ENCODE measurements at regions not wholly inside any gene's neighbourhood (a gene's known extent, or its start where the extent isn't known, plus 50 kb on each side); places are given as distances from the start of the nearest gene placed in this dataset.

DNA sequence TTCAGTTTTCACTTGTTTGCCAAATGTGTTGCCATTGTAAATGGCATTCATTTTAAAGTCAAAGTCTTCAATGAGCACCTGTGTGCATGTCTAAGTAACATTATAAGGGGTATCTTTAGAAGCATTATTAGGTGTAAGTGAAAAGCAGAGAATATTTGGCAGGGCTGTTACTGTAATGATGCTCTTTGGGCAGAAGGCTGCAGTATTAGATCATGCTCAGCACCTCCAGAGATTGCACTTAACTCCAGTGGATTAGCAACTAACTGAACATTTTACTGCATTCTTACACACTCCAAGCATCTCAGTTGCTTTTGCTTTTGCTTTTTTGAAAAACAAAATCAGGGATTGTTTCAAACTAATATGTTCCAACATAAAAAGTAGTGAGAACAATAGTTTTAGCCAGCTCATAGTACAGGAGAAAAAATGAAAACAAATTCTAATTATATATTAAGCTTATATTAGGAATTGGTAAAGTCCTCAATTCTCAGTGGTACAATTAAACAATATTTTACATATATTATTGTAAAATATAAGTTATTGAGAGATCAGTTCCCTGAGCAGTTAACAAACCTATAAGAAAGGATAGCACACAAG lies 1740.9 kb upstream of the CDH9 start:
- no peak for DNase-seq (ENCODE audit: low spot score)

GRCh38 chr5:28770307-28770706 lies 1731.9 kb upstream of the CDH9 start:
- no peak for DNase-seq (ENCODE audit: low spot score)

GRCh38 chr5:28766565-28767158 lies 1728.3 kb upstream of the CDH9 start:
- DNase-seq (ENCODE audit: low spot score): no peak

GRCh38 chr5:28751396-28751795 lies 1713.0 kb upstream of the CDH9 start:
- DNase-seq (ENCODE audit: low spot score): no peak

- DNase-seq (ENCODE audit: low spot score): no peak
Observed at GRCh38 chr5:28750251-28750650, 1711.9 kb upstream of the CDH9 start.

DNA sequence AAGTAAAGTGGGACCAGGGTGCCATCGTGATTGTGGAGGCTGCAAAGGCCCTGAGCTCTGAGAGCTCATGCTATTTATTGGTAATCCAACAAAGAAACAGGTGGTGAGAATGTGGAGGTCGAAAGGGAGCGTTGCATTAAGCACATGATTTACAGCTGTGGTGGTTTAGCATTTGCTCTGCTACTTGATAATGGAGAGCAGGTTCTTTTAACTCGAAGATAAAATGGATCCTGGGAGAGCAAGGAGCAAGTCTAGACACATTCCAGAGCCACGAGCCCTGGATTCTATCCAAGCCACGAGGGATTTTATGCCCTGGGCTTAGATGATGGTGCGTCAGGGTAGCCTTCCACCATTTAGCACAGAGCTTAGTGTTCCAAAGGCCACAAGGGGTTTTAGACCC lies 1710.1 kb upstream of the CDH9 start:
- DNase-seq (ENCODE audit: low spot score): no peak

DNA sequence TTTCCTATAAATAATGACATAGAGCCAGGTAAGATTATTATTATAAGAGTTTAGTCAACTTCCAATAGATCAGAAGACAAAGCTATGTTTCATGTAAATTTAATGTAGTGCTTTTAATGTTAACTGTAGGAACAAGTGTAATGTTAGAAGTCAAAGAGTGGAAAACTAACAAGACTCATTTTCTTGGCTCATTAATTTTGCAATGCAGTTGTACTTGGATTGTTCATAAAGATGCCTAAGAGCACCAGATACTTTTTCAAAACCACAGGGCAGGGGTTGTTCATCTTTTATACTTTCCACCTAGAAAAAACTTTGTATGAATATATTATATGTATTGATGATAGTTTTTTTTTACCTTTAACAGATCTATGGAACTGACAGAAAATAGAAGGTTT lies 1705.3 kb upstream of the CDH9 start:
- DNase-seq (ENCODE audit: low spot score): no peak

GRCh38 chr5:28743025-28743715 lies 1704.8 kb upstream of the CDH9 start:
- no peak for DNase-seq (ENCODE audit: low spot score)

DNA sequence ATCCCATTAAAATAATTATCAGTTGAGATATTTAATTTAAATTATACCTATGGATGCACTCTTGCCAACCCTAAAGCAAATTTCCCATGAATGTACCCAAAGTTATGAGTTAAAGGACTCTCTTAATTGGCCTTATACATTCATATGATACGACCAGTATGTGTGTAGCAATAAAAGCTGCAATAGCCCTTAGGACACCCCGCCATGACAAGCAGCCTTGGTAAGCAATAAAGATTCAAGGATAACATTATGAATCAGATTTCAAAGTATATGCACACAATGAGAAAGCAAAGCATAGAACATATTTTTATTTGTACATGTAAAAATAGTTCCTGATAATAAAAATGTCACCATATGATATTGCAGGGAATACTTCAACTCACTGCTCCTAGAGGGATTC lies 1699.3 kb upstream of the CDH9 start:
- DNase-seq (ENCODE audit: low spot score): no peak

- DNase-seq (ENCODE audit: low spot score): no peak
Observed at GRCh38 chr5:28737222-28737621, 1698.8 kb upstream of the CDH9 start.

DNA sequence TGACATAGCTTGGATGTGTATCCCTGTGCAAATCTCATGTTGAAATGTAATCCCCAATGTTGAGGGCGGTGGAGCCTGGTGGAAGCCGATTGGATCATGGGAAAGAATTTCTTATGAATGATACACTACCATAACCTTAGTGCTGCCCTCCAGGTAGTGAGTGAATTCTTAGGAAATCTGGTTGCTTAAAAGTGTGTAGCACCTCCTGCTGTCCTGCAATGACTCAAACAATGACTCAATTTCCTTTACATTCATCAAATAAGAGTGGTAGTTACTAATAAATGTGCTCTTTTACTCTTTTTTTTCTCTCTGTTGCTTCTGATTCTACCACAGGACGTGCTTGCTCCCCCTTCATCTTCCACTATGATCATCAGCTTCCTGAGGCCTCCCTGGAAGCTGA lies 1696.0 kb upstream of the CDH9 start:
- no peak for DNase-seq (ENCODE audit: low spot score)

DNA sequence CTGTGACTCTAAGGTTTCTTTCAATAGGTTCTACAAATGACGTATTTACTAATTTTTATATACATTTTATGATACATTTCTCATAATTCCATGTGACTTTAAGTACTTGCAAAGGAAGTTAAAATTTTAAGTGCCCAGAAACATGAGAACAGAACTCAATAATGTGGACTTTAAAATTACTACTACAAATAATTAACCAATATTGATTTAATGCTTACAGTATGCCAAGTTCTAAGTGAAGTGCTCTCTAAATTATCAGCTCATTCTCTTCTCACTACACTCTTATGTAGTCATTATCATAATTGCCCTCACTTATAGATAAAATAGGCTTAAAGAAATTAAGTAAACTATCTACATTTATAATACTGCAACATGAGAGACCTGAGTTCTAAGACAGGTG lies 1690.7 kb upstream of the CDH9 start:
- no peak for DNase-seq (ENCODE audit: low spot score)

DNA sequence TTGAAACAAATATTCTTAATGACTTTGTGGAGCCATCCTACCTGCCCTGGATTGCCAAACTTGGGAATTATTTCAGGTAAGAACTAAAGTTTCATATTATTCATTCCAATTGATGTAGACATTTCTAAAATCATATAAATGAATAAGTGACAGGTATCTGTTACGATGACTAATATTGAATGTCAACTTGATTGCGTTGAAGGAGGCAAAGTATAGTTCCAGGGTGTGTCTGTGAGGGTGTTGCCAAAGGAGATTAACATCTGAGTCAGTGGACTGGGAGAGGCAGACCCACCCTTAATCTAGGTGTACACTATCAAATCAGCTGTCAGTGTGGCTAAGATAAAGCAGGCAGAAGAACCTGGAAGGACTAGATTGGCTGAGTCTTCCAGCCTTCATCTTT lies 1688.4 kb upstream of the CDH9 start:
- DNase-seq (ENCODE audit: low spot score): no peak

- no peak for DNase-seq (ENCODE audit: low spot score)
Observed at GRCh38 chr5:28725001-28725400, 1686.6 kb upstream of the CDH9 start.

GRCh38 chr5:28714907-28715698 lies 1676.7 kb upstream of the CDH9 start:
- no peak for DNase-seq (ENCODE audit: low spot score)

DNA sequence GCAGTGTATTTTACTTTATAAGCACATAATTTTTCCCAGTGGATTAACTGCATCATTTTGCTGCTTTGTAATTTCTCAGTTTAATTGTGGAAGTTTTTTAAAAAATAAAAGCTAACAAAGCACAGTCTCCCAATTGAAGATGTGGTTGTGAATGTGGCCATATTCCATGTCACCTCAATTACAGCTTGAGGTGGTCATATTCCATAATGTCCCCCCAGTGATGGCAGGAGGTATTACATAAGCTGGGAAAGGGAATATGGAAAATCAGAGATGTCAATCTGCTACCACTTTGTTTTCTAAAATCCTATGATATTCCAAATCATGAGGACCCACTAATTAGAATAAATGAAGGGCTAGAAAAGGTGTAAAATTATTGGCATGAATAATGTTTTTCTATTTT lies 1672.0 kb upstream of the CDH9 start:
- no peak for DNase-seq (ENCODE audit: low spot score)

DNA sequence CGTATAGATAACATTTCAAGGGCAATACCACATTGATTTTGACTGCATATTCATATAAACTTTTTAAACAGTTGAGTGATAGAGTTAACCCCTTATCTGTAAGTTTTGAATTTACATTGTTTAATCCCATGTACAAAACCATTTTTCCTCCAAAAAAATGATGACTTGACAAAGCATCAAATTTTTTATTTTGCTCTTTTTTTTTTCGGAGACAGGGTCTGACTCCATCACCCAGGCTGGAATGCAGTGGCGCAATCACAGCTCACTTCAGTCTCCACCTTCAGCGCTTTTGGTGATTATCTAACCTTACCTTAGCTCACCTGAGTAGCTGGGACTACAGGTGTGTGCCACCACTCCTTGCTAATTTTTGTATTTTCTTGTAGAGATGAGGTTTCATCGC lies 1670.1 kb upstream of the CDH9 start:
- DNase-seq (ENCODE audit: low spot score): no peak

GRCh38 chr5:28707706-28708105 lies 1669.3 kb upstream of the CDH9 start:
- DNase-seq (ENCODE audit: low spot score): no peak

- no peak for DNase-seq (ENCODE audit: low spot score)
Observed at GRCh38 chr5:28703651-28704260, 1665.4 kb upstream of the CDH9 start.

- DNase-seq (ENCODE audit: low spot score): no peak
Observed at GRCh38 chr5:28691526-28691925, 1653.1 kb upstream of the CDH9 start.

DNA sequence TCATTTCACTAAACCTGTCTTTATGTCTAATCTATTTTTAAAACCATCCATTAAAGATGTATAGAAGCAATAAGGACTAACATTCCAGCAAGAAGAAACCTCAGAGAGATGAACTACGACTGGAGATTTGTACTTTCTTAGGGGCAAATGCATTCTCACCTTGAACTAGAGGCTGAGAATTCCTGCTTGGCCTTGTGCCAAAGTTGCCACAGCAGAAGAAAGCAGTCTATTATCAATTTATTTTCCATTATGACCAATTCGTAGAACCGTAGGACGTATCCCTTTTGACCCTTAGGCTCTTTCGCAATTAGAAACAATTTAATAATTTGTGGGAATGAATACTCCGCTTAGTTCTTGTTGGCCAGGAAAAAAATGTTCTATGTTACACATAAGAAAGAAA lies 1647.4 kb upstream of the CDH9 start:
- DNase-seq (ENCODE audit: low spot score): no peak

DNA sequence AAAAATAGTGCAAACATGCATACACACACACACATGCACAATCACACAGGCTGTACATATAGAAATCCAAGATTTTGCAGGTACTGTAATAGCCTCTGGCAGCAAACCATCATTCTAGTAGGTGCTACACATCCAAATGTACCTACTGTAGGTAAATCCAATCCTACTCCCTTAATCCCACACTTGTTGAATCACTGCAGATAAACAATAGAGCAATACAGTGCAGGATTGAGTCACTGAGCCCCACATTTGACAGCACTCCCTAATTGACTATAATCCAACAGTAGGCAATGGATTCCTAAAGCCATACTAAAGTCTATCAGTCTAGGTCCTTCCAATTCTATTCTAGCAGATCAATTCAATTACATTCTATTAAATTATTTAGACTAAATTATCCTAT lies 1640.5 kb upstream of the CDH9 start:
- no peak for DNase-seq (ENCODE audit: low spot score)

DNA sequence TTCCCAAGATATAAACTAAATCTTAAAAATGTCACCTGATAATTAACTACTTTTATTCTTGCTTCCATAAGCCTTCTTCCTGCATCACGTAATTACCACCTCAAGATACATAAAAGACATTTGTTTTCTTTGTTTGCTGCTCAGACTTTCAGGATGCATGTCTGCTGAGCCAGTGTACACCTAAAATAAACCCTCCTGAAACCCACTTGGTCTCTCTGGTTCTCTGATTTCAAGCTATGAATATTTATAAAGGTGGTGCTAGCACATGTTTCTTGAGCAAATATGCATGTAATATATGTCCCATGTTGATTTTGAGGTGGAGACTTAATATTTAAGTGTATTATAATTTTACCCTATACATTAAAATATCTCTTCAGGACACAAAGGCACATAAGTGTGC lies 1627.7 kb upstream of the CDH9 start:
- no peak for DNase-seq (ENCODE audit: low spot score)
